Uterus (tissue), 2 donors: ENCODE measurements at regions not wholly inside any gene's neighbourhood (a gene's known extent, or its start where the extent isn't known, plus 50 kb on each side); places are given as distances from the start of the nearest gene placed in this dataset.

Source experiments
- CTCF ChIP-seq, 4 experiments: fragments of 200-600 bp in 2 of 4; fragments of 450-650 bp in 2 of 4; sonication (generic) in 2 of 4; IDR thresholded peaks; one replicate each; pipeline ENCODE4 v1.5.1; 2016 to 2019; ENCODE audit warnings: antibody characterized with exemption in 4 of 4, mild to moderate bottlenecking in 2 of 4, moderate library complexity in 1 of 4
- POLR2A ChIP-seq, 2 donors: fragments of 450-650 bp; IDR thresholded peaks; one replicate each; pipeline ENCODE4 v1.6.1; 2016; ENCODE audit warnings: antibody characterized with exemption in 2 of 2, mild to moderate bottlenecking in 1 of 2, moderate library complexity in 1 of 2

DNA sequence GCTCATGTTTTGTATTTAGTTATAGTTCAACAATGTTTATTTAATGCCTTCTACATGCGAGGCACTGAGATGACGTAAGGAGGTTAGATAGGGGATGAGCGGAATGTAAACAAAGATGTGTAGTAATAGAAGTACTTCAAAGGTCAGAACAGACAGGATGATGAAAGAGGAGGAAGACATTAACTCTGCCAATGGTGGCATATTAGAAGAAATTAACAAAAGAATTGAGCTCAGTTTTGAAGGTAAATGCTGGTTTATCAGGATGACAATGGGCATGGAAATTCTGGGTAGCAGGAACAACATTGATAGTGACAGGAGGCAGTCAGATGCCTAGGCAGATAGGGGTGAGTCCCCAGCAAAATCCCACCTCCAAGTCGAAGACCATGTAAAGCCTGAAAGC lies 62.3 kb upstream of the PGRMC2 start:
- TF ChIP-seq POLR2A (IDR thresholded peaks at IDR 0.05) (no peak), CTCF (IDR thresholded peaks at IDR 0.05) (no peak)
